ENCODE measurements at regions not wholly inside any gene's neighbourhood (a gene's known extent, or its start where the extent isn't known, plus 50 kb on each side); places are given as distances from the start of the nearest gene placed in this dataset.

- no peak overlapping the region for H3K4me3 ChIP-seq (replicated peaks in 1 of 2; ENCODE audit: low read depth in 2 of 2, low read length in 2 of 2)
- TF ChIP-seq CTCF (IDR thresholded peaks at IDR 0.05; ENCODE audit: low read depth, low read length): no peak
- DNase-seq (ENCODE audit: low read depth in 2 of 2): no peak
These were observed 221.8 kb upstream of the CDH5 start for GRCh38 chr16:66144641-66145040.

GRCh38 chr16:66143415-66143814 lies 223.1 kb upstream of the CDH5 start:
- DNase-seq (ENCODE audit: low read depth in 2 of 2): no peak
- no peak for TF ChIP-seq CTCF (IDR thresholded peaks at IDR 0.05; ENCODE audit: low read depth, low read length)
- H3K4me3 ChIP-seq (replicated peaks in 1 of 2; ENCODE audit: low read depth in 2 of 2, low read length in 2 of 2): no peak overlapping the region

- no peak for DNase-seq (ENCODE audit: low read depth in 2 of 2)
- TF ChIP-seq CTCF (IDR thresholded peaks at IDR 0.05; ENCODE audit: low read depth, low read length): no peak
These were observed 224.6 kb upstream of the CDH5 start for GRCh38 chr16:66141885-66142284.

GRCh38 chr16:66137853-66138252 lies 228.6 kb upstream of the CDH5 start:
- H3K4me3 ChIP-seq (replicated peaks in 1 of 2; ENCODE audit: low read depth in 2 of 2, low read length in 2 of 2): no peak overlapping the region
- TF ChIP-seq CTCF (IDR thresholded peaks at IDR 0.05; ENCODE audit: low read depth, low read length): no peak
- no peak for DNase-seq (ENCODE audit: low read depth in 2 of 2)

More at GRCh38 chr16:66141885-66142284, 224.6 kb upstream of the CDH5 start:
- H3K4me3 ChIP-seq (replicated peaks in 1 of 2; ENCODE audit: low read depth in 2 of 2, low read length in 2 of 2): no peak overlapping the region

GRCh38 chr16:66136841-66137240 lies 229.7 kb upstream of the CDH5 start:
- H3K4me3 ChIP-seq (replicated peaks in 1 of 2; ENCODE audit: low read depth in 2 of 2, low read length in 2 of 2): no peak overlapping the region
- DNase-seq (ENCODE audit: low read depth in 2 of 2): no peak
- TF ChIP-seq CTCF (IDR thresholded peaks at IDR 0.05; ENCODE audit: low read depth, low read length): no peak

- no peak for TF ChIP-seq CTCF (IDR thresholded peaks at IDR 0.05; ENCODE audit: low read depth, low read length)
- H3K4me3 ChIP-seq (replicated peaks in 1 of 2; ENCODE audit: low read depth in 2 of 2, low read length in 2 of 2): no peak overlapping the region
- DNase-seq (ENCODE audit: low read depth in 2 of 2): no peak
These were observed 230.7 kb upstream of the CDH5 start for GRCh38 chr16:66135838-66136237.

GRCh38 chr16:66135421-66135831 lies 231.1 kb upstream of the CDH5 start:
- TF ChIP-seq CTCF (IDR thresholded peaks at IDR 0.05; ENCODE audit: low read depth, low read length): no peak
- H3K4me3 ChIP-seq (replicated peaks in 1 of 2; ENCODE audit: low read depth in 2 of 2, low read length in 2 of 2): no peak overlapping the region
- DNase-seq (ENCODE audit: low read depth in 2 of 2): peak in 1 of 2 donors; percentile 72

Measured in cardiac fibroblast (primary cell).